OCI-LY7 (cell line): ENCODE measurements at regions not wholly inside any gene's neighbourhood (a gene's known extent, or its start where the extent isn't known, plus 50 kb on each side); places are given as distances from the start of the nearest gene placed in this dataset.

ENCODE experiments used
- BruUV-seq: library from RNA; stranded (reverse); fragments of 400-500 nt; replicated peaks from 2 replicates; lab custom pipeline; 2021; lab: Mats Ljungman, UMichigan
- CTCF ChIA-PET: fragments of 300-600 bp; sonication (Branson Sonifier 250); formaldehyde crosslinking; loops from one replicate; lab custom pipeline; 2022; ENCODE audit warnings: antibody characterized with exemption; ENCODE audit not compliant: unreplicated experiment; lab: Charles Lee
- POLR2A ChIA-PET: fragments of 300-600 bp; sonication (Branson Sonifier 250); formaldehyde crosslinking; loops from one replicate; lab custom pipeline; 2022; ENCODE audit warnings: antibody characterized with exemption; lab: Charles Lee
- DNase-seq: peaks from one replicate; pipeline ENCODE4 v3.0.0-alpha.2; 2015; ENCODE audit warnings: low spot score
- H2AFZ ChIP-seq: fragments of 200-600 bp; sonication (generic), shearing (Covaris generic); 2 replicates; pipeline ENCODE4 v1.6.1; 2014; ENCODE audit warnings: mild to moderate bottlenecking, antibody characterized with exemption, low read length, moderate library complexity
- H3K27ac ChIP-seq: fragments of 200-600 bp; sonication (generic); 2 replicates; pipeline ENCODE4 v1.5.1; 2014; ENCODE audit warnings: mixed run types, low read depth, mild to moderate bottlenecking, moderate library complexity, low read length, inconsistent platforms; ENCODE audit not compliant: poor library complexity, severe bottlenecking
- H3K36me3 ChIP-seq: fragments of 200-600 bp; sonication (generic); 2 replicates; pipeline ENCODE4 v1.6.1; 2014; ENCODE audit warnings: mild to moderate bottlenecking, antibody characterized with exemption, low read length, moderate library complexity, mixed read lengths; ENCODE audit not compliant: insufficient read depth
- H3K4me1 ChIP-seq: fragments of 200-600 bp; sonication (generic); 2 replicates; pipeline ENCODE4 v1.5.1; 2014; ENCODE audit warnings: mild to moderate bottlenecking, low read length; ENCODE audit not compliant: insufficient read depth, poor library complexity, severe bottlenecking
- H3K4me2 ChIP-seq: fragments of 200-600 bp; sonication (generic); 2 replicates; pipeline ENCODE4 v1.6.1; 2014; ENCODE audit warnings: mild to moderate bottlenecking, low read length
- H3K4me3 ChIP-seq: fragments of 200-600 bp; sonication (generic); 2 replicates; pipeline ENCODE4 v1.5.1; 2014; ENCODE audit warnings: mild to moderate bottlenecking, low read depth, low read length; ENCODE audit not compliant: poor library complexity, severe bottlenecking
- H3K79me2 ChIP-seq: fragments of 200-600 bp; sonication (generic); 2 replicates; pipeline ENCODE4 v1.6.1; 2016; ENCODE audit warnings: low read depth, mild to moderate bottlenecking, low read length, moderate library complexity, mixed read lengths; ENCODE audit not compliant: insufficient read depth
- H3K9me2 ChIP-seq: fragments of 200-600 bp; sonication (generic); 2 replicates; pipeline ENCODE4 v1.6.1; 2016; ENCODE audit warnings: mild to moderate bottlenecking, low read length, mixed read lengths; ENCODE audit not compliant: insufficient read depth
- H3K9me3 ChIP-seq: fragments of 200-600 bp; sonication (generic); 2 replicates; pipeline ENCODE4 v1.6.1; 2014; ENCODE audit warnings: mild to moderate bottlenecking, mixed run types, low read length, mixed read lengths
- H4K20me1 ChIP-seq: fragments of 200-600 bp; sonication (generic); 2 replicates; pipeline ENCODE4 v1.6.1; 2014; ENCODE audit warnings: mild to moderate bottlenecking, antibody characterized with exemption, low read length, moderate library complexity, mixed read lengths; ENCODE audit not compliant: insufficient read depth
- CTCF ChIP-seq: fragments of 200-600 bp; sonication (generic); conservative IDR thresholded peaks from 2 replicates; pipeline ENCODE4 v1.5.1; 2014; ENCODE audit warnings: mild to moderate bottlenecking, antibody characterized with exemption, low read length, moderate library complexity, mixed read lengths
- EZH2phosphoT487 ChIP-seq: fragments of 200-600 bp; sonication (generic); IDR thresholded peaks from 2 replicates; pipeline ENCODE4 v1.6.1; 2018; ENCODE audit warnings: low read depth, borderline replicate concordance, mild to moderate bottlenecking, mixed run types, antibody characterized with exemption, low read length, moderate library complexity, mixed read lengths
- intact Hi-C: fragments of 100-400 bp; cut with micrococcal nuclease; formaldehyde crosslinking; loops from one replicate; pipeline ENCODE4 v1.10.0; 2022; ENCODE audit not compliant: unreplicated experiment

GRCh38 chrX:6372981-6373380 is 144.3 kb upstream of the NLGN4X start:
- Histone ChIP-seq H3K4me3 (no peak overlapping the region), H3K4me2 (no peak overlapping the region), H3K9me3 (no peaks in the 10 kb centered on the region), H3K27ac (no peak overlapping the region), H2AFZ (no peak overlapping the region), H3K36me3 (no peaks in the 10 kb centered on the region), H3K79me2 (no peaks in the 10 kb centered on the region), H3K4me1 (no peaks in the 10 kb centered on the region), H4K20me1 (no peaks in the 10 kb centered on the region), H3K9me2 (no peaks in the 10 kb centered on the region)
- no peak for DNase-seq
- CTCF ChIA-PET = no interaction called here
- intact Hi-C loops = no loop called here
- no TSS peak for BruUV-seq
- POLR2A ChIA-PET = no interaction called here
- TF ChIP-seq CTCF (no peak), EZH2phosphoT487 (no peak)

- H3K9me2 ChIP-seq = no peaks in the 10 kb centered on the region
- H3K4me3 ChIP-seq = no peak overlapping the region
- no peaks in the 10 kb centered on the region for H4K20me1 ChIP-seq
- POLR2A ChIA-PET = interaction anchor here (0.6 kb wide), 1 partner anchor 467 kb away, joined by 4 read pairs; no protein-coding TSS in a partner anchor
- H3K79me2 ChIP-seq = no peaks in the 10 kb centered on the region
- DNase-seq = no peak
- H3K4me1 ChIP-seq = no peaks in the 10 kb centered on the region
- CTCF ChIA-PET = no interaction called here
- TF ChIP-seq CTCF (no peak), EZH2phosphoT487 (no peak)
- BruUV-seq = no TSS peak
- no peak overlapping the region for H3K4me2 ChIP-seq
- no peaks in the 10 kb centered on the region for H3K36me3 ChIP-seq
- no peak overlapping the region for H2AFZ ChIP-seq
- intact Hi-C loops = no loop called here
- H3K9me3 ChIP-seq = no peaks in the 10 kb centered on the region
- H3K27ac ChIP-seq = no peak overlapping the region
Observed at GRCh38 chrX:6371353-6371752, 142.7 kb upstream of the NLGN4X start.

- no peaks in the 10 kb centered on the region for H4K20me1 ChIP-seq
- ChIA-PET CTCF (no interaction called here), POLR2A (no interaction called here)
- no peak for DNase-seq
- TF ChIP-seq EZH2phosphoT487 = no peak
- peak; percentile 26; the same call in 1 of the 2 replicates for TF ChIP-seq CTCF
- no TSS peak for BruUV-seq
- no peaks in the 10 kb centered on the region for H3K9me3 ChIP-seq
- no peaks in the 10 kb centered on the region for H3K9me2 ChIP-seq
- H3K4me1 ChIP-seq = no peaks in the 10 kb centered on the region
- H3K4me3 ChIP-seq = no peak overlapping the region
- no peak overlapping the region for H3K4me2 ChIP-seq
- no peak overlapping the region for H3K27ac ChIP-seq
- intact Hi-C loops = no loop called here
- no peaks in the 10 kb centered on the region for H3K36me3 ChIP-seq
- H2AFZ ChIP-seq = no peak overlapping the region
- H3K79me2 ChIP-seq = no peaks in the 10 kb centered on the region
Observed at GRCh38 chrX:6363188-6363587, 134.5 kb upstream of the NLGN4X start.
